Esophagus muscularis mucosa (tissue), 3 donors: ENCODE measurements at regions not wholly inside any gene's neighbourhood (a gene's known extent, or its start where the extent isn't known, plus 50 kb on each side); places are given as distances from the start of the nearest gene placed in this dataset.

Source experiments
- POLR2A ChIP-seq: fragments of 450-650 bp; IDR thresholded peaks from one replicate; pipeline ENCODE4 v1.6.1; 2017; ENCODE audit warnings: antibody characterized with exemption, moderate library complexity, mild to moderate bottlenecking, low read depth
- POLR2AphosphoS5 ChIP-seq, 2 donors: sonication (generic); formaldehyde crosslinking; IDR thresholded peaks; one replicate each; pipeline ENCODE4 v1.6.1; 2017; ENCODE audit warnings: antibody characterized with exemption in 2 of 2
- TF ChIP-seq, protein P1 (sequence below), 3 experiments: fragments of 200-600 bp in 2 of 3; fragments of 450-650 bp in 1 of 3; sonication (generic) in 2 of 3; IDR thresholded peaks; one replicate each; pipeline ENCODE4 v1.5.1; 2017 to 2019; ENCODE audit warnings: antibody characterized with exemption in 3 of 3, mild to moderate bottlenecking in 2 of 3, moderate library complexity in 1 of 3

DNA sequence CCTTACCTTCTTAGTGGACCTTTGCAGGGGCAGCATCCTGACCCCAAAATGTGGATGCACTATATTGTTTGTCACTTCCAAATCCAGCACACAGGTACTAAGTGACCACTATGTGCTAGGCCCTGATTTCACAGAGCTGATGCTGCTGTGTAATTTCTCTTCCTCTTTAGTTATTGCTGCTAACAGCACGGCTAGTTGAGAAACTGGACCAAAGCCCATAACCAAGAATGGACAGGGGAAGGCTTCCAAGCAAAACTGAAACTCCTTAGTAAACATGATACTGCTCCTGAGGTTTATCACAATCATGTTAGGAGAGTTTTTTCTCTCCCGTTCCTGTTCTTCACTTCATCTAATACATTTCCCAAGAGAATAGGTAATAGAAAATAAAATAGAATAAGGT, 172.9 kb upstream of the TTC29 start:
- TF ChIP-seq, protein P1, sequence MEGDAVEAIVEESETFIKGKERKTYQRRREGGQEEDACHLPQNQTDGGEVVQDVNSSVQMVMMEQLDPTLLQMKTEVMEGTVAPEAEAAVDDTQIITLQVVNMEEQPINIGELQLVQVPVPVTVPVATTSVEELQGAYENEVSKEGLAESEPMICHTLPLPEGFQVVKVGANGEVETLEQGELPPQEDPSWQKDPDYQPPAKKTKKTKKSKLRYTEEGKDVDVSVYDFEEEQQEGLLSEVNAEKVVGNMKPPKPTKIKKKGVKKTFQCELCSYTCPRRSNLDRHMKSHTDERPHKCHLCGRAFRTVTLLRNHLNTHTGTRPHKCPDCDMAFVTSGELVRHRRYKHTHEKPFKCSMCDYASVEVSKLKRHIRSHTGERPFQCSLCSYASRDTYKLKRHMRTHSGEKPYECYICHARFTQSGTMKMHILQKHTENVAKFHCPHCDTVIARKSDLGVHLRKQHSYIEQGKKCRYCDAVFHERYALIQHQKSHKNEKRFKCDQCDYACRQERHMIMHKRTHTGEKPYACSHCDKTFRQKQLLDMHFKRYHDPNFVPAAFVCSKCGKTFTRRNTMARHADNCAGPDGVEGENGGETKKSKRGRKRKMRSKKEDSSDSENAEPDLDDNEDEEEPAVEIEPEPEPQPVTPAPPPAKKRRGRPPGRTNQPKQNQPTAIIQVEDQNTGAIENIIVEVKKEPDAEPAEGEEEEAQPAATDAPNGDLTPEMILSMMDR (IDR thresholded peaks at IDR 0.05), result no peak
- no peak for TF ChIP-seq POLR2A
- no peak for TF ChIP-seq POLR2AphosphoS5 (IDR thresholded peaks at IDR 0.05)
